NT2/D1 (cell line): ENCODE measurements at regions not wholly inside any gene's neighbourhood (a gene's known extent, or its start where the extent isn't known, plus 50 kb on each side); places are given as distances from the start of the nearest gene placed in this dataset.

Source experiments
- DNase-seq: peaks from one replicate; pipeline ENCODE4 v3.0.0-alpha.2; 2011; ENCODE audit warnings: low read depth, low spot score
- H3K27me3 ChIP-seq: 2 replicates; pipeline ENCODE4 v1.6.0; 2011; ENCODE audit warnings: mild to moderate bottlenecking; ENCODE audit not compliant: insufficient read length, insufficient read depth
- H3K36me3 ChIP-seq: 2 replicates; pipeline ENCODE4 v1.6.1; 2011; ENCODE audit warnings: mild to moderate bottlenecking, low read length, mixed read lengths; ENCODE audit not compliant: insufficient read depth, insufficient read length
- H3K4me1 ChIP-seq: 2 replicates; pipeline ENCODE4 v1.5.1; 2011; ENCODE audit not compliant: insufficient read depth, insufficient read length
- H3K4me3 ChIP-seq: 2 replicates; pipeline ENCODE4 v1.5.1; 2011; ENCODE audit warnings: low read depth; ENCODE audit not compliant: insufficient read length
- H3K9ac ChIP-seq: 2 replicates; pipeline ENCODE4 v1.6.0; 2011; ENCODE audit warnings: low read depth; ENCODE audit not compliant: insufficient read length
- H3K9me3 ChIP-seq: 2 replicates; pipeline ENCODE4 v1.5.1; 2011; ENCODE audit warnings: mild to moderate bottlenecking, low read length; ENCODE audit not compliant: insufficient read depth
- SUZ12 ChIP-seq: IDR thresholded peaks from 2 replicates; pipeline ENCODE4 v1.6.1; 2011; ENCODE audit not compliant: insufficient read length, insufficient read depth; ENCODE audit errors: extremely low read depth
- YY1 ChIP-seq: IDR thresholded peaks from 2 replicates; pipeline ENCODE4 v1.6.1; 2011; ENCODE audit not compliant: insufficient read length, insufficient read depth
- ZNF274 ChIP-seq: IDR thresholded peaks from 2 replicates; pipeline ENCODE4 v1.6.1; 2011; ENCODE audit warnings: mild to moderate bottlenecking, low read depth, low read length

- Histone ChIP-seq H3K9ac (no peak overlapping the region), H3K9me3 (no peaks in the 10 kb centered on the region), H3K36me3 (no peaks in the 10 kb centered on the region), H3K27me3 (no peaks in the 10 kb centered on the region), H3K4me1 (no peaks in the 10 kb centered on the region), H3K4me3 (no peak overlapping the region)
- TF ChIP-seq SUZ12 (no peak), ZNF274 (no peak), YY1 (no peak)
- DNase-seq, result no peak
Measured at GRCh38 chr1:243977094-243977493, 74.0 kb upstream of the ZBTB18 start.

GRCh38 chr1:243974451-243975292 is 76.4 kb upstream of the ZBTB18 start:
- Histone ChIP-seq H3K4me3 (no peak overlapping the region), H3K27me3 (no peaks in the 10 kb centered on the region), H3K36me3 (no peaks in the 10 kb centered on the region), H3K9me3 (no peaks in the 10 kb centered on the region), H3K9ac (no peak overlapping the region), H3K4me1 (no peaks in the 10 kb centered on the region)
- DNase-seq, result no peak
- no peak for TF ChIP-seq YY1
- TF ChIP-seq ZNF274, result no peak
- no peak for TF ChIP-seq SUZ12

GRCh38 chr1:243973169-243973568 is 77.9 kb upstream of the ZBTB18 start:
- no peak overlapping the region for H3K9ac ChIP-seq
- no peak for TF ChIP-seq YY1
- no peak for TF ChIP-seq ZNF274
- TF ChIP-seq SUZ12, result no peak
- DNase-seq, result no peak
- H3K9me3 ChIP-seq, result no peaks in the 10 kb centered on the region
- H3K4me1 ChIP-seq, result no peaks in the 10 kb centered on the region
- H3K27me3 ChIP-seq, result no peaks in the 10 kb centered on the region
- no peak overlapping the region for H3K4me3 ChIP-seq
- H3K36me3 ChIP-seq, result no peaks in the 10 kb centered on the region

- no peaks in the 10 kb centered on the region for H3K27me3 ChIP-seq
Measured at GRCh38 chr1:243970077-243970476, 81.0 kb upstream of the ZBTB18 start.

GRCh38 chr1:243968413-243968812 is 82.7 kb upstream of the ZBTB18 start:
- no peaks in the 10 kb centered on the region for H3K9me3 ChIP-seq
- DNase-seq, result no peak
- H3K4me1 ChIP-seq, result no peaks in the 10 kb centered on the region
- no peak for TF ChIP-seq SUZ12
- no peak for TF ChIP-seq ZNF274
- TF ChIP-seq YY1, result no peak
- no peak overlapping the region for H3K4me3 ChIP-seq
- no peaks in the 10 kb centered on the region for H3K27me3 ChIP-seq
- no peaks in the 10 kb centered on the region for H3K36me3 ChIP-seq
- no peak overlapping the region for H3K9ac ChIP-seq

More at GRCh38 chr1:243970077-243970476, 81.0 kb upstream of the ZBTB18 start:
- H3K36me3 ChIP-seq, result no peaks in the 10 kb centered on the region
- no peak overlapping the region for H3K4me3 ChIP-seq
- H3K4me1 ChIP-seq, result no peaks in the 10 kb centered on the region
- TF ChIP-seq ZNF274, result no peak
- TF ChIP-seq SUZ12, result no peak
- no peak for TF ChIP-seq YY1
- no peak overlapping the region for H3K9ac ChIP-seq
- no peak for DNase-seq
- no peaks in the 10 kb centered on the region for H3K9me3 ChIP-seq

GRCh38 chr1:243964915-243965314 is 86.2 kb upstream of the ZBTB18 start:
- no peaks in the 10 kb centered on the region for H3K36me3 ChIP-seq
- H3K9me3 ChIP-seq, result no peaks in the 10 kb centered on the region
- no peak overlapping the region for H3K4me3 ChIP-seq
- no peak overlapping the region for H3K9ac ChIP-seq
- TF ChIP-seq YY1, result no peak
- TF ChIP-seq SUZ12, result no peak
- TF ChIP-seq ZNF274, result no peak
- no peaks in the 10 kb centered on the region for H3K27me3 ChIP-seq
- DNase-seq, result no peak
- no peaks in the 10 kb centered on the region for H3K4me1 ChIP-seq

GRCh38 chr1:243963571-243963970 is 87.5 kb upstream of the ZBTB18 start:
- H3K27me3 ChIP-seq, result no peaks in the 10 kb centered on the region
- H3K36me3 ChIP-seq, result no peaks in the 10 kb centered on the region
- no peaks in the 10 kb centered on the region for H3K4me1 ChIP-seq
- no peak for TF ChIP-seq SUZ12
- TF ChIP-seq YY1, result no peak
- no peak for TF ChIP-seq ZNF274
- no peak overlapping the region for H3K9ac ChIP-seq
- H3K4me3 ChIP-seq, result no peak overlapping the region
- no peaks in the 10 kb centered on the region for H3K9me3 ChIP-seq
- no peak for DNase-seq
